Activated naive CD4-positive, alpha-beta T cell treated with anti-CD3 and anti-CD28 coated beads, Interleukin-2, amount 50 U/mL, for 24 hours (primary cell): ENCODE measurements at regions not wholly inside any gene's neighbourhood (a gene's known extent, or its start where the extent isn't known, plus 50 kb on each side); places are given as distances from the start of the nearest gene placed in this dataset.
A peak's percentile ranks its signal among the peaks of the same experiment; 100 is the strongest.

Experiments used
- H3K27ac Mint-ChIP-seq: one replicate; pipeline ENCODE4 v1.8.0; 2021; ENCODE audit warnings: mild to moderate bottlenecking, mixed read lengths
- H3K27me3 Mint-ChIP-seq: one replicate; pipeline ENCODE4 v1.8.0; 2021; ENCODE audit warnings: mixed read lengths
- H3K36me3 Mint-ChIP-seq: one replicate; pipeline ENCODE4 v1.8.0; 2021; ENCODE audit warnings: mixed read lengths
- H3K4me1 Mint-ChIP-seq: one replicate; pipeline ENCODE4 v1.8.0; 2021; ENCODE audit warnings: mixed read lengths
- H3K4me3 Mint-ChIP-seq: one replicate; pipeline ENCODE4 v1.8.0; 2021; ENCODE audit warnings: mild to moderate bottlenecking, mixed read lengths
- H3K9me3 Mint-ChIP-seq: one replicate; pipeline ENCODE4 v1.8.0; 2021; ENCODE audit warnings: mixed read lengths

DNA sequence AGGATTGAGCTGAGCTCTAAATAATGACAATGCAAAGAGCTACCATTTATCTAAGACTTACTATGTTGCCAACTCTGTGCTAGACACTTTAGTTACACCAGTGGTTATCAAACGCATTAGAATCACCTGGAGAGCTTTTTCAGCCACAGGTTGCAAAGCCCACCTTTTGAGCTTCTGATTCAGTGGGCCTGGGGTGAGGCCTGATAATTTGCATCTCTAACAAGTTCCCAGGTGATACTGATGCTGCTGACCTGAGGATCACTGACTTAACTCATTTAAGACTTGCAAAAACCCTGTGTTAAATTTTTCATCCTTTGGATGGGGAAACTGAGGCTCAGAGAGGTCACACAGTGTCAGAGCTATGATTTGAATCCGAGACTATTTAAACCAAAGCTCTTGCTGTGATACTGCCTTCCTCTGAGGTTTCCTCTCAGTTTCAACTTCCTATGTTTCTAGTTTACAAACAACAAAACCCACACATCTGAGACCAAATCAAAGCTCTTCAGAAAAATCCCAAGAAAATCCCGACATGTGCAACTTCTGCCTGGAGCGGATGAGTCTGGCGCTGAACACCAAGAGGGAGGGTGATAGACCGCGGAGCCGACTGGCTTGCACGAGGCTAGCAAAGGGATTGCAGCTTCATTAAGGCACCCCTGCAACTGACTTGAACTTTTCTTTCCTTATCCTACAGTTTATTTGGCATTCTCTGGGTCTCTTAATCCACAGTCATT, 124.9 kb downstream of the CYP26A1 start:
- Mint-ChIP-seq H3K9me3 (no peaks in the 10 kb centered on the region), H3K36me3 (no peaks in the 10 kb centered on the region), H3K27ac (no peak overlapping the region), H3K4me3 (no peak overlapping the region), H3K4me1 (peaks cover 15% of the 10 kb centered on the region), H3K27me3 (peaks cover 7% of the 10 kb centered on the region)

GRCh38 chr10:93199191-93199751, 125.6 kb downstream of the CYP26A1 start:
- Mint-ChIP-seq H3K4me1 (peaks cover 15% of the 10 kb centered on the region), H3K36me3 (no peaks in the 10 kb centered on the region), H3K9me3 (no peaks in the 10 kb centered on the region), H3K4me3 (peak overlapping the region; percentile 31), H3K27ac (no peak overlapping the region), H3K27me3 (peaks cover 7% of the 10 kb centered on the region)

DNA sequence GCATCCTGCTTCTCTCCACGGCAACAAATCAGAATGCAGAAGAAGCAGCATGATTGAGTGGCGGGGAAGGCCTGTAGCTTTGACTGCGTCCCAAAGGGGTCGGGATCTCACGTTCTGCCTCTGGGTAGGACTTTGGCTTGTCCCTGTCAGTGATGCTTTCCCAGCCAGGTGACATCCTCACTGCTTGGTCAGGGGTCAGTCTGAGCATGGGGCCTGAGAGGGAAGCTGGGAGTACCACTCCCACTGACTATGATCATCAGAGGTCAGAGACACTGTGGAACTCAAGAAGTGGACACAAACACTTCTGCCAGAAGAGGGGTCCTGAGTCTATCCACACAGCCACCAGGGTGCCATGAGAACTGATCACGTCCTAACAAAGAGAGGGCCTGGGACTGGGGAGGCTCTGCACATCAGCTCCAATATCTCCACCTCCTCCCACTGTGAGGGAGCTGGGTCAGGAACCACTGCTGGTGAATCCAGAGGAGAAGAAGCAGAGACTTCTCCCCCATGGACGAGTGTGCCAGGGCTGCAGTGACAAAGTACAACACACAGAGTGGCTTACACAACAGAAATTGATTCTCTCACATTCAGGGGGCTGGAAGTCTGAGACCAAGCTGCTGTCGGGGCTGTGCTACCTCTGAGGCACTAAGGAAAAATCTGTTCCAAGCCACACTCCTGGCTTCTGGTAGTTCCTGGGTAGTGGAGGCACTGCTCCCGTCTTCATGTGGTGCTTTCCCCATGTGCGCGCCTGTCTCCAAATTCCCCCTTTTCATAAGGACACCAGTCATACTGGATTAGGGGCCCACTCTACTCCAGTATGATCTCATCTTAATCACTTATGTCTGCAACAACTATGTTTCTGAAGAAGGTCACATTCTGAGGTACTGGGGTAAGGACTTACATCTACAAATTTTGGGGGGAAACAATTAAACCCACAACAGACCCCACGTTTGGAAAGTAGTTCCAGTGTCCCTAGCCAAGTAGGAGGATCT, 131.1 kb downstream of the CYP26A1 start:
- H3K4me3 Mint-ChIP-seq: no peak overlapping the region
- no peaks in the 10 kb centered on the region for H3K9me3 Mint-ChIP-seq
- H3K27ac Mint-ChIP-seq: no peak overlapping the region
- H3K4me1 Mint-ChIP-seq: no peaks in the 10 kb centered on the region
- H3K27me3 Mint-ChIP-seq: no peaks in the 10 kb centered on the region
- no peaks in the 10 kb centered on the region for H3K36me3 Mint-ChIP-seq

DNA sequence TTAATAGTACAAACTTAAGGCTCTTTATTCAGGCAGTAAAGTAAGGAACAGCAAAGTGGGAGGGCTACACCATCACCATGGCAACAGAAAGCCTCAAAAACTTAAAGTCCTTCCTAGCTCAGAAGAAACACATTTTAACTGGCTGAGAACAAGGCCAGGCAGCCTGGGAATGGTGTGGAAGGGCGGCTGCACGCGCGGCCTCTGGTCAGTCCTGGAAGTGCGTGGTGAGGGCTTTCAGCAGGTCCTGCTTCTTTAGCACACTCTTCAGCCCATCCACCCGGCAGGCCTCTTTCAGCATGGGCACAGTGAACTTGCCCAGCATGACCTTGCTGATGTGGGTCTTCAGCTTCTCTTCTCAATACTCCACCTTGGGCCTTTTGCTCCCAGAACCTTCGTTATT, 133.0 kb downstream of the CYP26A1 start:
- H3K27ac Mint-ChIP-seq: no peak overlapping the region
- no peaks in the 10 kb centered on the region for H3K27me3 Mint-ChIP-seq
- H3K4me1 Mint-ChIP-seq: no peaks in the 10 kb centered on the region
- no peaks in the 10 kb centered on the region for H3K36me3 Mint-ChIP-seq
- H3K9me3 Mint-ChIP-seq: no peaks in the 10 kb centered on the region
- H3K4me3 Mint-ChIP-seq: no peak overlapping the region

- no peak overlapping the region for H3K27ac Mint-ChIP-seq
Observed at GRCh38 chr10:93208717-93209464, 135.2 kb downstream of the CYP26A1 start.

GRCh38 chr10:93211991-93212390, 138.3 kb downstream of the CYP26A1 start:
- H3K36me3 Mint-ChIP-seq: no peaks in the 10 kb centered on the region
- H3K27me3 Mint-ChIP-seq: no peaks in the 10 kb centered on the region
- no peak overlapping the region for H3K27ac Mint-ChIP-seq
- H3K4me3 Mint-ChIP-seq: no peak overlapping the region
- H3K9me3 Mint-ChIP-seq: no peaks in the 10 kb centered on the region
- no peaks in the 10 kb centered on the region for H3K4me1 Mint-ChIP-seq

More at GRCh38 chr10:93208717-93209464, 135.2 kb downstream of the CYP26A1 start:
- Mint-ChIP-seq H3K36me3 (no peaks in the 10 kb centered on the region), H3K4me3 (no peak overlapping the region), H3K4me1 (no peaks in the 10 kb centered on the region), H3K9me3 (no peaks in the 10 kb centered on the region), H3K27me3 (no peaks in the 10 kb centered on the region)

- H3K4me3 Mint-ChIP-seq: no peak overlapping the region
- H3K4me1 Mint-ChIP-seq: no peaks in the 10 kb centered on the region
Observed at GRCh38 chr10:93215312-93215711, 141.6 kb downstream of the CYP26A1 start.

DNA sequence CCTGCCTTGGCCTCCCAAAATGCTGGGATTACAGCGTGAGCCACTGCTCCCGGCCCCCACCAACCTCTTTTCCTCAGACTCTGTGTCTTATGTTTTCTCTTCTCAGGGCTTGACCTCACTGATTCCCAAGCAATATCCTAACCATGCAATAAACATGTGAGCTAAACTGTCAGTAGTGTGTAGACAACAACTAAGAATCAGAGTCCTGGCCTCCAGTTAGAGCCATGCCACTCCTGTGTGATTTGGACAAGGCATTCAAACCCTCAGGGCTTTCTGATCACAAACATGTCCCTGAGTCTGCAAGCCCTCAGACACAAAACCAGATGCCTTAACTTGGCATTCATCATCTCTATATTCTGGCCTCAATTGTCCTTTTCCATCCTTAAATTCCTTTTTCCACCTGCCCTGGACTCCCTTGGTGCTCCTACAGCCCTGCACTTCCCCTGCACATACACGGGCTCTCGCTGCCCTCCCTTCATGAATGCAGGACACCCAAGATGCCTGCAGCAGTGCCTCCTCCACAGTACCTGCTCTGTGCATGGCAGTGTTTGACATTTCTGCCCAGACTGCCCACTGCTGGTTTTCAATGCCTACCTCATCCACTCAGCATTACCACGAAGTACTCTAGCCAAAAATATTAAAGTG, 142.8 kb downstream of the CYP26A1 start:
- Mint-ChIP-seq H3K4me3 (no peak overlapping the region), H3K4me1 (no peaks in the 10 kb centered on the region), H3K27me3 (no peaks in the 10 kb centered on the region), H3K36me3 (no peaks in the 10 kb centered on the region), H3K9me3 (no peaks in the 10 kb centered on the region), H3K27ac (no peak overlapping the region)

More at GRCh38 chr10:93215312-93215711, 141.6 kb downstream of the CYP26A1 start:
- H3K27ac Mint-ChIP-seq: no peak overlapping the region
- H3K9me3 Mint-ChIP-seq: no peaks in the 10 kb centered on the region
- H3K36me3 Mint-ChIP-seq: no peaks in the 10 kb centered on the region
- H3K27me3 Mint-ChIP-seq: no peaks in the 10 kb centered on the region

DNA sequence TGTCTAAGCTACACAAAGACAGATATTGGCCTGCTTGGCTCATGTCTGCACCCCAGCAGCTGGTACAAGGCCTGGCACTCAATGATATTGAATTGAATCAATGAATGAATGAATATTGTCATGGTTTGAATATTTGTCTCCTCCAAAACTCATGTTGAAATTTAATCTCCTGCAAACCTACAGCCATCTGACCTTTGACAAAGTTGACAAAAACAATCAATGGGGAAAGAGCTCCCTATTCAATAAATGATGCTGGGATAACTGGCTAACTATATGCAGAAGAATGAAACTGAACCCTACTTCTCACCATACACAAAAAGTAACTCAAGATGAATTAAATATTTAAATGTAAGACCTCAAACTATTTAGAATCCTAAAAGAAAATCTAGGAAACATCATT, 144.7 kb downstream of the CYP26A1 start:
- Mint-ChIP-seq H3K27me3 (no peaks in the 10 kb centered on the region), H3K27ac (no peak overlapping the region), H3K4me1 (no peaks in the 10 kb centered on the region), H3K36me3 (no peaks in the 10 kb centered on the region), H3K9me3 (no peaks in the 10 kb centered on the region), H3K4me3 (no peak overlapping the region)

DNA sequence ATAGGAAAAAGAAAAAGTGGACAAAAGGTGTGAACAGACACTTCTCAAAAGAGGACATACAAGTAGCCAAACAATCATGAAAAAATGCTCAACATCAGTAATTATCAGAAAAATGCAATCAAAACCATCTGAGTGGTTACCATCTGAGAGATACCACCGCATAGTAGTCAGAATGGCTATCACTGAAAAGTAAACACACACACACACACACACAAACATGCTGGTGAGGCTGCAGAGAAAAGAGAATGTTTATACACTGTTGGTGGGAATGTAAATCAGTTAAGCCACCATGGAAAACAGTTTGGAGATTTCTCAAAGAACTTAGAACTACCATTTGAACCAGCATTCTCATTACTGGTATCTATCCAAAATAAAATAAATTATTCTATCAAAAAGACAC, 145.7 kb downstream of the CYP26A1 start:
- no peak overlapping the region for H3K27ac Mint-ChIP-seq

GRCh38 chr10:93220296-93221170, 146.8 kb downstream of the CYP26A1 start:
- H3K36me3 Mint-ChIP-seq: no peaks in the 10 kb centered on the region
- H3K27ac Mint-ChIP-seq: no peak overlapping the region

More for the DNA sequence above, 145.7 kb downstream of the CYP26A1 start:
- no peaks in the 10 kb centered on the region for H3K4me1 Mint-ChIP-seq
- H3K36me3 Mint-ChIP-seq: no peaks in the 10 kb centered on the region
- H3K4me3 Mint-ChIP-seq: no peak overlapping the region
- no peaks in the 10 kb centered on the region for H3K9me3 Mint-ChIP-seq
- H3K27me3 Mint-ChIP-seq: no peaks in the 10 kb centered on the region

DNA sequence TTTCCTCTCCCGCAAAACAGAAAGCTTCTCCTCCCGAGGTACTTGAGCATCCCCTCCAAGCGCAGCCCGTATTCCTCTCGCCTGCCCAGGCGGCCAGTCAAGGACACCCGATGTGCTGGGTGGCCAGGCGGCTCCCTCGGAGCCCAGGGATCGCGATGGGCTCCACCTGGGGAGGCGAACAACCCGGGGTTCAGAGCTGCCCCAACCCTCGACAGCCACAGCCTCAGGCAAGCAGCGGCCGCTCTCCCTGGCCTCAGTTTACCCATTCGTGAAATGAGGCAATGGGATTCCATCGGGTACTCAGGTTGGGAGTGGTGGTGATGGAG, 147.4 kb downstream of the CYP26A1 start:
- no peak overlapping the region for H3K4me3 Mint-ChIP-seq
- H3K27ac Mint-ChIP-seq: no peak overlapping the region
- no peaks in the 10 kb centered on the region for H3K27me3 Mint-ChIP-seq
- no peaks in the 10 kb centered on the region for H3K9me3 Mint-ChIP-seq
- no peaks in the 10 kb centered on the region for H3K4me1 Mint-ChIP-seq
- H3K36me3 Mint-ChIP-seq: no peaks in the 10 kb centered on the region

More at GRCh38 chr10:93220296-93221170, 146.8 kb downstream of the CYP26A1 start:
- no peaks in the 10 kb centered on the region for H3K9me3 Mint-ChIP-seq
- H3K4me1 Mint-ChIP-seq: no peaks in the 10 kb centered on the region
- no peaks in the 10 kb centered on the region for H3K27me3 Mint-ChIP-seq
- H3K4me3 Mint-ChIP-seq: no peak overlapping the region

- Mint-ChIP-seq H3K36me3 (no peaks in the 10 kb centered on the region), H3K9me3 (no peaks in the 10 kb centered on the region), H3K27me3 (no peaks in the 10 kb centered on the region), H3K4me1 (no peaks in the 10 kb centered on the region), H3K27ac (no peak overlapping the region), H3K4me3 (no peak overlapping the region)
Observed at GRCh38 chr10:93221521-93221920, 147.8 kb downstream of the CYP26A1 start.

GRCh38 chr10:93222211-93222754, 148.6 kb downstream of the CYP26A1 start:
- Mint-ChIP-seq H3K36me3 (no peaks in the 10 kb centered on the region), H3K4me3 (no peak overlapping the region), H3K4me1 (no peaks in the 10 kb centered on the region), H3K27me3 (no peaks in the 10 kb centered on the region), H3K9me3 (no peaks in the 10 kb centered on the region), H3K27ac (no peak overlapping the region)
